Lower leg skin (tissue), 4 donors: ENCODE measurements at regions not wholly inside any gene's neighbourhood (a gene's known extent, or its start where the extent isn't known, plus 50 kb on each side); places are given as distances from the start of the nearest gene placed in this dataset.

Experiments used
- DNase-seq, 2 donors: peaks; one replicate each; pipeline ENCODE4 v3.0.0-alpha.2; 2019; ENCODE audit warnings: low spot score in 2 of 2
- H3K4me3 ChIP-seq: fragments of 200-600 bp; sonication (generic); 2 replicates; pipeline ENCODE4 v1.5.1; 2017; ENCODE audit warnings: mild to moderate bottlenecking, low read depth; ENCODE audit not compliant: poor library complexity, severe bottlenecking
- POLR2A ChIP-seq, 2 donors: fragments of 450-650 bp; IDR thresholded peaks; one replicate each; pipeline ENCODE4 v1.6.1; 2016 to 2017; ENCODE audit warnings: antibody characterized with exemption in 2 of 2, mild to moderate bottlenecking in 1 of 2, moderate library complexity in 1 of 2
- WGBS, 2 donors: methylation state at CpG; one replicate each; pipeline ENCODE4 v1.1.5; 2018; 5-methylcytosine and 5-hydroxymethylcytosine counted together
- intact Hi-C: fragments of 100-400 bp; cut with DNase I; formaldehyde crosslinking; loops from one replicate; pipeline ENCODE4 v1.15.0; 2023; ENCODE audit warnings: low total_unique reads
- TF ChIP-seq, protein P1 (sequence below), 3 donors: fragments of 450-650 bp; IDR thresholded peaks; one replicate each; pipeline ENCODE4 v1.5.1; 2016; ENCODE audit warnings: antibody characterized with exemption in 3 of 3, mild to moderate bottlenecking in 3 of 3, moderate library complexity in 2 of 3

DNA sequence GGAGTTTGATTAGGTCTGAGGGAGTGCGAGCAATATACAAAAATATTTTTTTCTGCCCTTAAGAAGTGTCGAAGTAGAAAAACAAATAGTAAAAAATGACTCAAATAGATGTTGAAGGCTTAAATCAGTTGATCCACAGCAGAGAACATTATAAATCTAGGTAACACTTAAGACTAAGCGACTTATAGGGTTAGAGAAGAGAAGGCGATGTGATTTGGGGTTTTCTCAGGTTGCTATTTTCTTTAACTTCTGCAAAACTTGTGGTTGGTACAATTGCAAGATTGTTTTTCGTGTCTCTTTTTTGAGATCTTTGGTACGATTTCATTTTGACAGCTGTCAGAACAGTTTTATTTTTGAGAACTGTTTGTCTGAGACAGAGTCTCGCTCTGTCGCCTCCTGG, 1479.5 kb downstream of the PCDH7 start:
- TF ChIP-seq, protein P1, sequence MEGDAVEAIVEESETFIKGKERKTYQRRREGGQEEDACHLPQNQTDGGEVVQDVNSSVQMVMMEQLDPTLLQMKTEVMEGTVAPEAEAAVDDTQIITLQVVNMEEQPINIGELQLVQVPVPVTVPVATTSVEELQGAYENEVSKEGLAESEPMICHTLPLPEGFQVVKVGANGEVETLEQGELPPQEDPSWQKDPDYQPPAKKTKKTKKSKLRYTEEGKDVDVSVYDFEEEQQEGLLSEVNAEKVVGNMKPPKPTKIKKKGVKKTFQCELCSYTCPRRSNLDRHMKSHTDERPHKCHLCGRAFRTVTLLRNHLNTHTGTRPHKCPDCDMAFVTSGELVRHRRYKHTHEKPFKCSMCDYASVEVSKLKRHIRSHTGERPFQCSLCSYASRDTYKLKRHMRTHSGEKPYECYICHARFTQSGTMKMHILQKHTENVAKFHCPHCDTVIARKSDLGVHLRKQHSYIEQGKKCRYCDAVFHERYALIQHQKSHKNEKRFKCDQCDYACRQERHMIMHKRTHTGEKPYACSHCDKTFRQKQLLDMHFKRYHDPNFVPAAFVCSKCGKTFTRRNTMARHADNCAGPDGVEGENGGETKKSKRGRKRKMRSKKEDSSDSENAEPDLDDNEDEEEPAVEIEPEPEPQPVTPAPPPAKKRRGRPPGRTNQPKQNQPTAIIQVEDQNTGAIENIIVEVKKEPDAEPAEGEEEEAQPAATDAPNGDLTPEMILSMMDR (IDR thresholded peaks at IDR 0.05): no peak
- DNase-seq: no peak
- 63 to 75% methylated on average over 8 of the region's 8 CpGs for WGBS, 2 donors
- H3K4me3 ChIP-seq: no peak overlapping the region
- intact Hi-C loops: no loop called here

DNA sequence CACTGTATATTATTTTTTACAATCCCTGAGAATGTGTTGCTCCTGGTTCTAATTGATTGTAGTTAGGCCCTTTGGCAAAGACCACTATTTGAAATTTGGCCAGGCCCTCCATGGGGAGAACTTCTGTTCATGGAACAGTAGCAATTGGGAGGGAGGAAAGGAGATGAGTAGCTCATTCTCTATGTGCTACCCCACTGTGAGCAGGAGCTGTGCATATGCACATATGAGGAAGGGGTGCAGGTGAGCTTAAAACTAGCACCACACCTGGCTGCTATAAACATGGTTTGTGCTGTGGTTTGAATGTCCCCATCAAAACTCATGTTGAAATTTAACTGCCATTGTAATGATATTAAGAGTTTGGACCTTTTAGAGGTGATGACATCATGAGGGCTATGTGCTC, 1483.2 kb downstream of the PCDH7 start:
- TF ChIP-seq, protein P1 (IDR thresholded peaks at IDR 0.05): no peak
- no peak for TF ChIP-seq POLR2A (IDR thresholded peaks at IDR 0.05)
- intact Hi-C loops: no loop called here
- no peak overlapping the region for H3K4me3 ChIP-seq
- DNase-seq: no peak

DNA sequence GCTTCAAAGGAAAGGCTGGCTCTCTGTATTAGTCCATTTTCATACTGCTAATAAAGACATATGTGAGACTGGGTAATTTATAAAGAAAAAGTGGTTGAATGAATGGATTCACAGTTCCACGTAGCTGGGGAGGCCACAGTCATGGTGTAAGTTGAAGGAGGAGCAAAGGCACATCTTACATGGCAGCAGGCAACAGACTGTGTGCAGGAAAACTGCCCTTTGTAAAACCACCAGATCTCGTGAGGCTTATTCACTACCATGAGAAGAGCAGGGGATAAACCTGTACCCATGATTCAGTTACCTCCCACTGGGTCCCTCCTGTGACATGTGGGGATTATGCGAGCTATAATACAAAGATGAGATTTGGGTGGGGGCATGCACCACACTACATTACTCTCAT, 1486.6 kb downstream of the PCDH7 start:
- intact Hi-C loops: no loop called here
- 75 to 77% methylated on average over 3 of the region's 3 CpGs for WGBS, 2 donors
- TF ChIP-seq POLR2A (IDR thresholded peaks at IDR 0.05): no peak
- TF ChIP-seq, protein P1 (IDR thresholded peaks at IDR 0.05): no peak

GRCh38 chr4:32207456-32207855, 1487.3 kb downstream of the PCDH7 start:
- intact Hi-C loops: no loop called here
- TF ChIP-seq POLR2A (IDR thresholded peaks at IDR 0.05): no peak
- TF ChIP-seq, protein P1 (IDR thresholded peaks at IDR 0.05): no peak

More for the DNA sequence above, 1486.6 kb downstream of the PCDH7 start:
- DNase-seq: no peak
- no peak overlapping the region for H3K4me3 ChIP-seq

DNA sequence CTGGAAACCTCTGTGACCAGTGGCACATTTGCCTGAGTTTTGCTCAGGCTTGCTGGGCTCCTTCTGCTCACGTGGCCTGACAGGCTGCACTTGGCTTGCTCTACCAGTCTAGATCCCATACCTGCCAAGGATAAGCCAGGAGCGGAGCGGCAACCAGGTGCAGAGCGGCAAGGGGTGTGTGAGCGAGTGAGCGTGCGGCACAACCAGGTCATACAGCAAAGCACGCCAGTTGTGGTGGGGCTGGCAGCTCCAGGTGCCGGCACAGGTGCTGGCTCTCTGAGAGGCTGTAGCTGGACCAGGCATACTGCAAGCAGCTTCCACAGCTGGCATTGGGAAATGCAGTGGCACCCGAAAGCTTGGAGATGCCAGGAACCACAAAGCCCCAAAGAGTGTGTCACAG, 1495.1 kb downstream of the PCDH7 start:
- intact Hi-C loops: no loop called here
- 83 to 89% methylated on average over 10 of the region's 10 CpGs for WGBS, 2 donors
- DNase-seq: peak in 1 of 2 donors; percentile 17
- no peak overlapping the region for H3K4me3 ChIP-seq
- TF ChIP-seq POLR2A (IDR thresholded peaks at IDR 0.05): no peak
- TF ChIP-seq, protein P1 (IDR thresholded peaks at IDR 0.05): no peak

More at GRCh38 chr4:32207456-32207855, 1487.3 kb downstream of the PCDH7 start:
- no peak for DNase-seq
- no peak overlapping the region for H3K4me3 ChIP-seq

GRCh38 chr4:32216502-32216901, 1496.3 kb downstream of the PCDH7 start:
- intact Hi-C loops: no loop called here
- no peak overlapping the region for H3K4me3 ChIP-seq
- 81 to 85% methylated on average over 8 to 9 of the region's 9 CpGs for WGBS, 2 donors
- DNase-seq: no peak
- TF ChIP-seq, protein P1 (IDR thresholded peaks at IDR 0.05): no peak
- no peak for TF ChIP-seq POLR2A (IDR thresholded peaks at IDR 0.05)
